ENCODE measurements at regions not wholly inside any gene's neighbourhood (a gene's known extent, or its start where the extent isn't known, plus 50 kb on each side); places are given as distances from the start of the nearest gene placed in this dataset.

- TF ChIP-seq CTCF (IDR thresholded peaks at IDR 0.05) (no peak), POLR2AphosphoS5 (IDR thresholded peaks at IDR 0.05; ENCODE audit: low read depth, low read length) (no peak), SIN3A (IDR thresholded peaks at IDR 0.05; ENCODE audit: borderline replicate concordance, insufficient read depth, low read depth, low read length) (no peak), REST (IDR thresholded peaks at IDR 0.05; ENCODE audit: insufficient read depth in 1 of 2, low read depth in 2 of 2, low read length in 1 of 2) (no peak)
These were observed 89.3 kb upstream of the LINGO1 start for GRCh38 chr15:77721963-77722362.

Measured in Panc1 (cell line).